OCI-LY1 (cell line): ENCODE measurements at regions not wholly inside any gene's neighbourhood (a gene's known extent, or its start where the extent isn't known, plus 50 kb on each side); places are given as distances from the start of the nearest gene placed in this dataset.

Source experiments
- H2AFZ ChIP-seq: fragments of 200-600 bp; sonication (generic), shearing (Covaris generic); 2 replicates; pipeline ENCODE4 v1.6.0; 2014; ENCODE audit warnings: antibody characterized with exemption, mild to moderate bottlenecking, low read length
- H3F3A ChIP-seq: fragments of 200-600 bp; sonication (generic), shearing (Covaris generic); 2 replicates; pipeline ENCODE4 v1.6.0; 2014; ENCODE audit warnings: mild to moderate bottlenecking, antibody characterized with exemption, low read length, moderate library complexity; ENCODE audit not compliant: insufficient read depth
- H3K27ac ChIP-seq: fragments of 200-600 bp; sonication (generic); 2 replicates; pipeline ENCODE4 v1.5.1; 2014; ENCODE audit warnings: low read length, mixed run types, mild to moderate bottlenecking, low read depth; ENCODE audit not compliant: poor library complexity, severe bottlenecking
- H3K27me3 ChIP-seq: fragments of 200-600 bp; sonication (generic); 2 replicates; pipeline ENCODE4 v1.6.0; 2014; ENCODE audit warnings: antibody characterized with exemption, mild to moderate bottlenecking, low read length, moderate library complexity; ENCODE audit not compliant: insufficient read depth
- H3K36me3 ChIP-seq: fragments of 200-600 bp; sonication (generic); 2 replicates; pipeline ENCODE4 v1.6.1; 2014; ENCODE audit warnings: mild to moderate bottlenecking, antibody characterized with exemption, low read length, moderate library complexity, mixed read lengths; ENCODE audit not compliant: insufficient read depth
- H3K4me1 ChIP-seq: fragments of 200-600 bp; sonication (generic); 2 replicates; pipeline ENCODE4 v1.5.1; 2014; ENCODE audit warnings: mild to moderate bottlenecking, low read length, moderate library complexity; ENCODE audit not compliant: insufficient read depth, severe bottlenecking
- H3K4me2 ChIP-seq: fragments of 200-600 bp; sonication (generic), shearing (Covaris generic); 2 replicates; pipeline ENCODE4 v1.6.1; 2014; ENCODE audit warnings: low read length
- H3K4me3 ChIP-seq: fragments of 200-600 bp; sonication (generic); 2 replicates; pipeline ENCODE4 v1.5.1; 2014; ENCODE audit warnings: low read length, low read depth, mild to moderate bottlenecking, mixed read lengths; ENCODE audit not compliant: poor library complexity, severe bottlenecking
- H3K79me2 ChIP-seq: fragments of 200-600 bp; shearing (Covaris generic); 2 replicates; pipeline ENCODE4 v1.6.1; 2016; ENCODE audit warnings: mixed run types, low read length, mixed read lengths; ENCODE audit not compliant: insufficient read depth
- H3K9ac ChIP-seq: fragments of 200-600 bp; sonication (generic), shearing (Covaris generic); 2 replicates; pipeline ENCODE4 v1.6.1; 2014; ENCODE audit warnings: mild to moderate bottlenecking, low read length, mixed read lengths
- H3K9me2 ChIP-seq: fragments of 200-600 bp; sonication (generic), shearing (Covaris generic); 2 replicates; pipeline ENCODE4 v1.6.1; 2014; ENCODE audit warnings: low read depth, mild to moderate bottlenecking, low read length, mixed read lengths
- H3K9me3 ChIP-seq: fragments of 200-600 bp; shearing (Covaris generic); 2 replicates; pipeline ENCODE4 v1.6.1; 2014; ENCODE audit warnings: low read length, mixed read lengths
- H4K20me1 ChIP-seq: fragments of 200-600 bp; sonication (generic), shearing (Covaris generic); 2 replicates; pipeline ENCODE4 v1.6.0; 2016; ENCODE audit warnings: mild to moderate bottlenecking, low read length; ENCODE audit not compliant: insufficient read depth
- CTCF ChIP-seq: fragments of 200-600 bp; sonication (generic), shearing (Covaris generic); IDR thresholded peaks from 2 replicates; pipeline ENCODE4 v1.5.1; 2017; ENCODE audit warnings: mild to moderate bottlenecking, antibody characterized with exemption, low read length, moderate library complexity, mixed read lengths
- EZH2 ChIP-seq: fragments of 200-600 bp; sonication (generic), shearing (Covaris generic); IDR thresholded peaks from 2 replicates; pipeline ENCODE4 v1.8.0; 2017; ENCODE audit warnings: borderline replicate concordance, mixed run types, mild to moderate bottlenecking, antibody characterized with exemption, low read length, moderate library complexity, mixed read lengths

DNA sequence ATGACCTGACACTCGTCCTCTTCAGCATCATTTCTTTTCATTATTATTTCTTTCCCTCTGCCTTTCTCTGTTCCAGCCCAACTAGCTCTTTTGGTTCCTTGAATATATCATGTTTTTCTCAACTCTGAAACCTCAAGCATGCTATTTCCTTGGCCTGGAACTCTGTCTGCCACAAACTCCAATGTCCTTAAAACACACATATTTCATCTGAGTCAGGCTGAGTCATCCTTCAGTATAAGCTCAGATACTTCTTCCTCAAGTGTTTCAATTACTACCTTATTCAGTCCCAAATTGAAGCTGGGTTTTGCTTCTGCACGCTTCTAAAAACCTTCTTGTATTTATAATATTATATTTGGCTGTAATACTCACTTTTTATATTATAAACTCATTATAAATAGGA lies 424.2 kb downstream of the PDGFC start:
- H3K27me3 ChIP-seq = no peaks in the 10 kb centered on the region
- no peaks in the 10 kb centered on the region for H3K4me1 ChIP-seq
- no peak overlapping the region for H3K9ac ChIP-seq
- H3K79me2 ChIP-seq = no peaks in the 10 kb centered on the region
- no peaks in the 10 kb centered on the region for H4K20me1 ChIP-seq
- no peaks in the 10 kb centered on the region for H3K9me3 ChIP-seq
- TF ChIP-seq EZH2 (no peak), CTCF (no peak)
- H3K27ac ChIP-seq = no peak overlapping the region
- no peaks in the 10 kb centered on the region for H3K36me3 ChIP-seq
- no peaks in the 10 kb centered on the region for H3K9me2 ChIP-seq
- H2AFZ ChIP-seq = no peak overlapping the region
- no peak overlapping the region for H3K4me3 ChIP-seq
- H3K4me2 ChIP-seq = no peak overlapping the region
- H3F3A ChIP-seq = no peaks in the 10 kb centered on the region

- H3K27ac ChIP-seq = no peak overlapping the region
- no peaks in the 10 kb centered on the region for H3K27me3 ChIP-seq
- no peak overlapping the region for H3K9ac ChIP-seq
- H4K20me1 ChIP-seq = no peaks in the 10 kb centered on the region
- H3K4me1 ChIP-seq = no peaks in the 10 kb centered on the region
- no peaks in the 10 kb centered on the region for H3K9me3 ChIP-seq
- H3K9me2 ChIP-seq = no peaks in the 10 kb centered on the region
- H3K79me2 ChIP-seq = no peaks in the 10 kb centered on the region
- H3F3A ChIP-seq = no peaks in the 10 kb centered on the region
- H2AFZ ChIP-seq = no peak overlapping the region
- H3K36me3 ChIP-seq = no peaks in the 10 kb centered on the region
- no peak overlapping the region for H3K4me2 ChIP-seq
- H3K4me3 ChIP-seq = no peak overlapping the region
- TF ChIP-seq EZH2 = no peak
- TF ChIP-seq CTCF = no peak
These were observed 426.4 kb downstream of the PDGFC start for GRCh38 chr4:156545003-156545785.

- TF ChIP-seq CTCF = no peak
- no peak for TF ChIP-seq EZH2
- Histone ChIP-seq H3K27me3 (no peaks in the 10 kb centered on the region), H3K9me3 (no peaks in the 10 kb centered on the region), H3K9me2 (no peaks in the 10 kb centered on the region), H3K4me3 (no peak overlapping the region), H3K4me1 (no peaks in the 10 kb centered on the region), H3K36me3 (no peaks in the 10 kb centered on the region), H3K27ac (no peak overlapping the region), H2AFZ (no peak overlapping the region), H3K79me2 (no peaks in the 10 kb centered on the region), H3K4me2 (no peak overlapping the region), H3K9ac (no peak overlapping the region), H4K20me1 (no peaks in the 10 kb centered on the region), H3F3A (no peaks in the 10 kb centered on the region)
These were observed 432.2 kb downstream of the PDGFC start for GRCh38 chr4:156539376-156539775.
